Tibial nerve (tissue), 4 donors: ENCODE measurements at regions not wholly inside any gene's neighbourhood (a gene's known extent, or its start where the extent isn't known, plus 50 kb on each side); places are given as distances from the start of the nearest gene placed in this dataset.

ENCODE experiments used
- EP300 ChIP-seq, 2 donors: sonication (generic); formaldehyde crosslinking; IDR thresholded peaks; one replicate each; pipeline ENCODE4 v1.6.1; 2017; ENCODE audit warnings: antibody characterized with exemption in 2 of 2, mild to moderate bottlenecking in 1 of 2
- POLR2A ChIP-seq, 2 donors: fragments of 450-650 bp; IDR thresholded peaks; one replicate each; pipeline ENCODE4 v1.6.1; 2017; ENCODE audit warnings: antibody characterized with exemption in 2 of 2, mild to moderate bottlenecking in 2 of 2, moderate library complexity in 2 of 2
- TF ChIP-seq, protein P1 (sequence below), 5 experiments: fragments of 200-600 bp in 3 of 5; fragments of 450-650 bp in 2 of 5; sonication (generic) in 3 of 5; IDR thresholded peaks; one replicate each; pipeline ENCODE4 v1.5.1; 2016 to 2019; ENCODE audit warnings: antibody characterized with exemption in 5 of 5, mild to moderate bottlenecking in 3 of 5, moderate library complexity in 2 of 5

DNA sequence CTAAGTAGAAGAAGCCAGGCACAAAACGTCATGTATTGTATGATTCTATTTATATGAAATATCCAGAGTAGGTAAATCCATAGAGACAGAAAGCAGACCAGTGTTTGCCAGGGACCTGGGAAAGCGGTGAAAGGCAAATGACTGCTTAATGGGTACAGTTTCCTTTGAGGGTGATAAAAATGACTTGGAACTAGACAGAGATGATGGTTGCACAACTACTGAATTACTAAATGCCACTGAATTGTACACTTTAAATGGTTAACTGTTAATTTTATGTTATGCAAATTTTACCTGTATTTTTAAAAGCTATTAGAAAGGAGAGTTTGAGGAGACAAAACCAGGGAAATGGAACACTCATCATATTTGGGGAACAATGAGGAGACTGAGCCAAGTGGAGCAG is 61.8 kb upstream of the USP47 start:
- TF ChIP-seq, protein P1, sequence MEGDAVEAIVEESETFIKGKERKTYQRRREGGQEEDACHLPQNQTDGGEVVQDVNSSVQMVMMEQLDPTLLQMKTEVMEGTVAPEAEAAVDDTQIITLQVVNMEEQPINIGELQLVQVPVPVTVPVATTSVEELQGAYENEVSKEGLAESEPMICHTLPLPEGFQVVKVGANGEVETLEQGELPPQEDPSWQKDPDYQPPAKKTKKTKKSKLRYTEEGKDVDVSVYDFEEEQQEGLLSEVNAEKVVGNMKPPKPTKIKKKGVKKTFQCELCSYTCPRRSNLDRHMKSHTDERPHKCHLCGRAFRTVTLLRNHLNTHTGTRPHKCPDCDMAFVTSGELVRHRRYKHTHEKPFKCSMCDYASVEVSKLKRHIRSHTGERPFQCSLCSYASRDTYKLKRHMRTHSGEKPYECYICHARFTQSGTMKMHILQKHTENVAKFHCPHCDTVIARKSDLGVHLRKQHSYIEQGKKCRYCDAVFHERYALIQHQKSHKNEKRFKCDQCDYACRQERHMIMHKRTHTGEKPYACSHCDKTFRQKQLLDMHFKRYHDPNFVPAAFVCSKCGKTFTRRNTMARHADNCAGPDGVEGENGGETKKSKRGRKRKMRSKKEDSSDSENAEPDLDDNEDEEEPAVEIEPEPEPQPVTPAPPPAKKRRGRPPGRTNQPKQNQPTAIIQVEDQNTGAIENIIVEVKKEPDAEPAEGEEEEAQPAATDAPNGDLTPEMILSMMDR (IDR thresholded peaks at IDR 0.05) = no peak
- TF ChIP-seq POLR2A (IDR thresholded peaks at IDR 0.05) (no peak), EP300 (IDR thresholded peaks at IDR 0.05) (no peak)
